HEK293T (cell line): ENCODE measurements at regions not wholly inside any gene's neighbourhood (a gene's known extent, or its start where the extent isn't known, plus 50 kb on each side); places are given as distances from the start of the nearest gene placed in this dataset.

ENCODE experiments used
- CTCF ChIA-PET: fragments of 350-600 bp; formaldehyde crosslinking; extraction: SDS; loops from one replicate; lab custom pipeline; 2021; ENCODE audit warnings: antibody characterized with exemption, inconsistent platforms; lab: Yijun Ruan, JAX
- POLR2A ChIA-PET: fragments of 350-600 bp; formaldehyde crosslinking; extraction: SDS; loops from one replicate; lab custom pipeline; 2020; ENCODE audit warnings: antibody characterized with exemption, inconsistent platforms; lab: Yijun Ruan, JAX
- DNase-seq: peaks from one replicate; pipeline ENCODE4 v3.0.0; 2012; ENCODE audit warnings: mixed read lengths; ENCODE audit errors: extremely low spot score
- ARNT ChIP-seq: fragments of 450-650 bp; IDR thresholded peaks from 2 replicates; pipeline ENCODE4 v1.6.1; 2017; ENCODE audit warnings: mild to moderate bottlenecking
- FOXA1 ChIP-seq: fragments of 450-650 bp; IDR thresholded peaks from 2 replicates; pipeline ENCODE4 v1.6.1; 2016; ENCODE audit warnings: mild to moderate bottlenecking
- HDGF ChIP-seq: fragments of 450-650 bp; IDR thresholded peaks from 2 replicates; pipeline ENCODE4 v1.6.1; 2017; ENCODE audit warnings: antibody characterized with exemption, borderline replicate concordance
- NFRKB ChIP-seq: fragments of 450-650 bp; IDR thresholded peaks from 2 replicates; pipeline ENCODE4 v1.6.1; 2016; ENCODE audit warnings: mild to moderate bottlenecking, moderate library complexity
- SUZ12 ChIP-seq: fragments of 450-650 bp; IDR thresholded peaks from 2 replicates; pipeline ENCODE4 v1.6.1; 2016; ENCODE audit warnings: mild to moderate bottlenecking
- TARDBP ChIP-seq: fragments of 450-650 bp; IDR thresholded peaks from 2 replicates; pipeline ENCODE4 v1.6.1; 2016
- ZNF384 ChIP-seq: fragments of 450-650 bp; IDR thresholded peaks from 2 replicates; pipeline ENCODE4 v1.6.1; 2016

DNA sequence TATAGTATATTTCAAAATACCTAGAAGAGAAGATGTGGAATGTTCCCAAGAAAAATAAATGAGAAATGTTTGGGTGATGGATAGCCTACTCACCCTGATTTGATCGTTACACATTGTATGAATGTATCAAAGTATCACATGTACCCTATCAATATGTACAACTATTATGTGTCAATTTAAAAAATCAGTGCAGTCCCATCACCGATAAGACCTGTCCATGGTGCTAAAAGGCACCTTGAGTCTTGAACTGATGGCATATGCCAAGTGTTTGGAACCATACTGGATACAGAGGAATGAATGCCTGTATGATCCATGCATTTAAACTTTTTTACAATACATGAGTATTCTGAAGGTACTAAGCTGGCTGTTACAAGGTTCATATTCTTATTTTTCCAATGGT, 50.2 kb upstream of the ZNF835 start:
- DNase-seq, result no peak
- CTCF ChIA-PET, result no interaction called here
- no peak for TF ChIP-seq HDGF
- no peak for TF ChIP-seq SUZ12
- no peak for TF ChIP-seq FOXA1
- TF ChIP-seq ARNT, result no peak
- TF ChIP-seq TARDBP, result no peak
- TF ChIP-seq ZNF384, result no peak
- TF ChIP-seq NFRKB, result no peak
- POLR2A ChIA-PET, result interaction anchor here (0.6 kb wide), 1 partner anchor 58 kb away, joined by 3 read pairs; no protein-coding TSS in a partner anchor
